Prostate gland (tissue), 2 donors: ENCODE measurements at regions not wholly inside any gene's neighbourhood (a gene's known extent, or its start where the extent isn't known, plus 50 kb on each side); places are given as distances from the start of the nearest gene placed in this dataset.

Source experiments
- DNase-seq: peaks from one replicate; pipeline ENCODE4 v3.0.0-alpha.2; 2019; ENCODE audit warnings: low spot score
- H3K27ac ChIP-seq, 2 donors: fragments of 200-600 bp; sonication (generic); 2 replicates each; pipeline ENCODE4 v1.5.1; 2017 to 2019
- H3K27me3 ChIP-seq: fragments of 200-600 bp; sonication (generic); replicated peaks from 2 replicates; pipeline ENCODE4 v1.5.1; 2019; ENCODE audit not compliant: insufficient read depth
- H3K36me3 ChIP-seq, 2 donors: fragments of 200-600 bp; sonication (generic); 1 replicate in 1 of 2; 2 replicates in 1 of 2; pipeline versions ENCODE4 v1.5.1 to v1.8.1; 2017 to 2019
- H3K4me1 ChIP-seq: fragments of 200-600 bp; sonication (generic); replicated peaks from 2 replicates; pipeline ENCODE4 v1.5.1; 2019
- H3K4me3 ChIP-seq, 2 donors: fragments of 200-600 bp; sonication (generic); 2 replicates each; pipeline ENCODE4 v1.5.1; 2017 to 2019
- H3K9me3 ChIP-seq: fragments of 200-600 bp; sonication (generic); 2 replicates; pipeline ENCODE4 v1.5.1; 2017
- CTCF ChIP-seq, 4 experiments: fragments of 200-600 bp in 2 of 4; fragments of 450-650 bp in 2 of 4; sonication (generic) in 2 of 4; IDR thresholded peaks; 1 replicate in 3 of 4; 2 replicates in 1 of 4; pipeline ENCODE4 v1.5.1; 2016 to 2019; ENCODE audit warnings: antibody characterized with exemption in 4 of 4, mild to moderate bottlenecking in 2 of 4, moderate library complexity in 2 of 4
- POLR2A ChIP-seq: fragments of 450-650 bp; IDR thresholded peaks from one replicate; pipeline ENCODE4 v1.6.1; 2016; ENCODE audit warnings: antibody characterized with exemption, mild to moderate bottlenecking
- POLR2AphosphoS5 ChIP-seq: sonication (generic); formaldehyde crosslinking; IDR thresholded peaks from one replicate; pipeline ENCODE4 v1.6.1; 2017; ENCODE audit warnings: antibody characterized with exemption
- WGBS: methylation state at CpG from one replicate; pipeline ENCODE4 v1.1.5; 2018; 5-methylcytosine and 5-hydroxymethylcytosine counted together
- intact Hi-C: fragments of 100-400 bp; cut with DNase I; formaldehyde crosslinking; loops from one replicate; pipeline ENCODE4 v1.14.2; 2022

- no peaks in the 10 kb centered on the region for H3K27me3 ChIP-seq
- intact Hi-C loops: no loop called here
These were observed 741.1 kb upstream of the LUZP2 start for GRCh38 chr11:23755769-23756168.

GRCh38 chr11:23759489-23759888, 737.4 kb upstream of the LUZP2 start:
- Histone ChIP-seq H3K4me3 (no peak overlapping the region), H3K27ac (no peak overlapping the region), H3K4me1 (no peaks in the 10 kb centered on the region), H3K9me3 (no peaks in the 10 kb centered on the region), H3K27me3 (no peaks in the 10 kb centered on the region), H3K36me3 (no peaks in the 10 kb centered on the region)
- TF ChIP-seq POLR2AphosphoS5 (no peak), POLR2A (no peak), CTCF (IDR thresholded peaks at IDR 0.05) (no peak)
- 45% methylated on average over 2 of the region's 2 CpGs for WGBS
- no peak for DNase-seq
- intact Hi-C loops: no loop called here

More at GRCh38 chr11:23755769-23756168, 741.1 kb upstream of the LUZP2 start:
- no peaks in the 10 kb centered on the region for H3K36me3 ChIP-seq
- no peaks in the 10 kb centered on the region for H3K4me1 ChIP-seq
- H3K4me3 ChIP-seq: no peak overlapping the region
- no peak overlapping the region for H3K27ac ChIP-seq
- no peaks in the 10 kb centered on the region for H3K9me3 ChIP-seq
- DNase-seq: no peak
- TF ChIP-seq POLR2A (no peak), CTCF (IDR thresholded peaks at IDR 0.05) (no peak), POLR2AphosphoS5 (no peak)
- WGBS: 87% methylated on average over 2 of the region's 2 CpGs

GRCh38 chr11:23764286-23764685, 732.6 kb upstream of the LUZP2 start:
- H3K4me3 ChIP-seq: no peak overlapping the region
- intact Hi-C loops: no loop called here
- 94% methylated on average over 2 of the region's 2 CpGs for WGBS

GRCh38 chr11:23765682-23766252, 731.1 kb upstream of the LUZP2 start:
- no peak for TF ChIP-seq POLR2AphosphoS5
- no peak for TF ChIP-seq POLR2A
- TF ChIP-seq CTCF (IDR thresholded peaks at IDR 0.05): no peak
- no peaks in the 10 kb centered on the region for H3K36me3 ChIP-seq
- 67% methylated on average over 2 of the region's 2 CpGs for WGBS
- no peaks in the 10 kb centered on the region for H3K27me3 ChIP-seq
- intact Hi-C loops: no loop called here
- H3K4me1 ChIP-seq: no peaks in the 10 kb centered on the region
- no peaks in the 10 kb centered on the region for H3K9me3 ChIP-seq
- no peak for DNase-seq
- no peak overlapping the region for H3K27ac ChIP-seq
- H3K4me3 ChIP-seq: no peak overlapping the region

More at GRCh38 chr11:23764286-23764685, 732.6 kb upstream of the LUZP2 start:
- no peak for DNase-seq
- H3K4me1 ChIP-seq: no peaks in the 10 kb centered on the region
- H3K27ac ChIP-seq: no peak overlapping the region
- TF ChIP-seq POLR2AphosphoS5 (no peak), POLR2A (no peak), CTCF (IDR thresholded peaks at IDR 0.05) (no peak)
- H3K27me3 ChIP-seq: no peaks in the 10 kb centered on the region
- no peaks in the 10 kb centered on the region for H3K9me3 ChIP-seq
- no peaks in the 10 kb centered on the region for H3K36me3 ChIP-seq

GRCh38 chr11:23767576-23767975, 729.3 kb upstream of the LUZP2 start:
- no peak overlapping the region for H3K27ac ChIP-seq
- no peaks in the 10 kb centered on the region for H3K9me3 ChIP-seq
- WGBS: 51% methylated on average over 1 of the region's 1 CpG
- H3K4me1 ChIP-seq: no peaks in the 10 kb centered on the region
- no peak for DNase-seq
- TF ChIP-seq POLR2A (no peak), CTCF (IDR thresholded peaks at IDR 0.05) (no peak), POLR2AphosphoS5 (no peak)
- intact Hi-C loops: no loop called here
- no peak overlapping the region for H3K4me3 ChIP-seq
- H3K27me3 ChIP-seq: no peaks in the 10 kb centered on the region
- H3K36me3 ChIP-seq: no peaks in the 10 kb centered on the region
